Neural crest cell (in vitro differentiated cells): ENCODE measurements at regions not wholly inside any gene's neighbourhood (a gene's known extent, or its start where the extent isn't known, plus 50 kb on each side); places are given as distances from the start of the nearest gene placed in this dataset.

Experiments
- DNase-seq: peaks from one replicate; pipeline ENCODE4 v3.0.0; 2021; ENCODE audit warnings: low read depth, mixed read lengths, low spot score
- H3K27ac Mint-ChIP-seq: one replicate; pipeline ENCODE4 v1.8.0; 2021; ENCODE audit warnings: mild to moderate bottlenecking, mixed read lengths; ENCODE audit not compliant: unreplicated experiment
- H3K27me3 Mint-ChIP-seq: 2 replicates; pipeline ENCODE4 v1.8.0; 2021; ENCODE audit warnings: low read depth, mild to moderate bottlenecking, mixed read lengths
- H3K36me3 Mint-ChIP-seq: 2 replicates; pipeline ENCODE4 v1.8.0; 2021; ENCODE audit warnings: low read depth, mild to moderate bottlenecking, mixed read lengths
- H3K4me1 Mint-ChIP-seq: 2 replicates; pipeline ENCODE4 v1.8.0; 2021; ENCODE audit warnings: mixed read lengths
- H3K4me3 Mint-ChIP-seq: one replicate; pipeline ENCODE4 v1.8.0; 2021; ENCODE audit warnings: mild to moderate bottlenecking, mixed read lengths
- H3K9me3 Mint-ChIP-seq: 2 replicates; pipeline ENCODE4 v1.8.0; 2021; ENCODE audit warnings: mixed read lengths
- CTCF ChIP-seq: fragments of 200-600 bp; sonication (generic); conservative IDR thresholded peaks from 2 replicates; pipeline ENCODE4 v1.5.0; 2021; ENCODE audit warnings: antibody characterized with exemption, mild to moderate bottlenecking

- DNase-seq = no peak
- TF ChIP-seq CTCF = no peak
Observed at GRCh38 chr15:47968593-47968992, 152.2 kb upstream of the SLC24A5 start.

GRCh38 chr15:47971637-47972036, 149.2 kb upstream of the SLC24A5 start:
- H3K4me1 Mint-ChIP-seq = peaks cover 16% of the 10 kb centered on the region

More at GRCh38 chr15:47968593-47968992, 152.2 kb upstream of the SLC24A5 start:
- no peaks in the 10 kb centered on the region for H3K9me3 Mint-ChIP-seq
- H3K27ac Mint-ChIP-seq = no peak overlapping the region
- H3K27me3 Mint-ChIP-seq = no peaks in the 10 kb centered on the region
- no peaks in the 10 kb centered on the region for H3K36me3 Mint-ChIP-seq
- H3K4me3 Mint-ChIP-seq = no peak overlapping the region
- peaks cover 13% of the 10 kb centered on the region for H3K4me1 Mint-ChIP-seq

GRCh38 chr15:47972738-47973137, 148.1 kb upstream of the SLC24A5 start:
- DNase-seq = no peak
- no peaks in the 10 kb centered on the region for H3K36me3 Mint-ChIP-seq
- H3K27me3 Mint-ChIP-seq = no peaks in the 10 kb centered on the region
- no peaks in the 10 kb centered on the region for H3K9me3 Mint-ChIP-seq
- TF ChIP-seq CTCF = no peak
- H3K4me3 Mint-ChIP-seq = no peak overlapping the region
- peaks cover 16% of the 10 kb centered on the region for H3K4me1 Mint-ChIP-seq
- H3K27ac Mint-ChIP-seq = no peak overlapping the region

More at GRCh38 chr15:47971637-47972036, 149.2 kb upstream of the SLC24A5 start:
- H3K36me3 Mint-ChIP-seq = no peaks in the 10 kb centered on the region
- no peaks in the 10 kb centered on the region for H3K9me3 Mint-ChIP-seq
- H3K4me3 Mint-ChIP-seq = no peak overlapping the region
- H3K27ac Mint-ChIP-seq = no peak overlapping the region
- H3K27me3 Mint-ChIP-seq = no peaks in the 10 kb centered on the region
- TF ChIP-seq CTCF = no peak
- DNase-seq = no peak

GRCh38 chr15:47974724-47975123, 146.1 kb upstream of the SLC24A5 start:
- H3K9me3 Mint-ChIP-seq = no peaks in the 10 kb centered on the region

GRCh38 chr15:47975427-47975826, 145.4 kb upstream of the SLC24A5 start:
- peaks cover 16% of the 10 kb centered on the region for H3K4me1 Mint-ChIP-seq
- H3K36me3 Mint-ChIP-seq = no peaks in the 10 kb centered on the region
- no peak for DNase-seq
- TF ChIP-seq CTCF = no peak
- no peaks in the 10 kb centered on the region for H3K9me3 Mint-ChIP-seq
- no peak overlapping the region for H3K27ac Mint-ChIP-seq
- H3K27me3 Mint-ChIP-seq = peaks cover 2% of the 10 kb centered on the region
- no peak overlapping the region for H3K4me3 Mint-ChIP-seq

More at GRCh38 chr15:47974724-47975123, 146.1 kb upstream of the SLC24A5 start:
- no peaks in the 10 kb centered on the region for H3K36me3 Mint-ChIP-seq
- TF ChIP-seq CTCF = no peak
- H3K27ac Mint-ChIP-seq = no peak overlapping the region
- no peak for DNase-seq
- H3K27me3 Mint-ChIP-seq = peaks cover 2% of the 10 kb centered on the region
- no peak overlapping the region for H3K4me3 Mint-ChIP-seq
- peaks cover 16% of the 10 kb centered on the region for H3K4me1 Mint-ChIP-seq

- no peak for DNase-seq
- Mint-ChIP-seq H3K27ac (no peak overlapping the region), H3K4me3 (no peak overlapping the region), H3K9me3 (no peaks in the 10 kb centered on the region), H3K4me1 (peaks cover 13% of the 10 kb centered on the region), H3K27me3 (peaks cover 2% of the 10 kb centered on the region), H3K36me3 (no peaks in the 10 kb centered on the region)
- TF ChIP-seq CTCF = no peak
Observed at GRCh38 chr15:47983533-47983932, 137.3 kb upstream of the SLC24A5 start.
